Sciatic nerve (tissue), 2 donors: ENCODE measurements at regions not wholly inside any gene's neighbourhood (a gene's known extent, or its start where the extent isn't known, plus 50 kb on each side); places are given as distances from the start of the nearest gene placed in this dataset.

Experiments
- ATAC-seq: fragments of 200-7000 bp; cut with Tn5 transposase; one replicate; pipeline ENCODE4 v1.9.1; 2020; ENCODE audit warnings: mild to moderate bottlenecking, moderate library complexity
- DNase-seq: peaks from one replicate; pipeline ENCODE4 v3.0.0-alpha.2; 2020; ENCODE audit warnings: low spot score
- intact Hi-C: fragments of 100-400 bp; cut with DNase I; formaldehyde crosslinking; loops from one replicate; pipeline ENCODE4 v1.14.2; 2022
- donor health status: DM: no; HTN: no; CAD: no.
- donor health status: DM: no; HTN: no; CAD: no.

DNA sequence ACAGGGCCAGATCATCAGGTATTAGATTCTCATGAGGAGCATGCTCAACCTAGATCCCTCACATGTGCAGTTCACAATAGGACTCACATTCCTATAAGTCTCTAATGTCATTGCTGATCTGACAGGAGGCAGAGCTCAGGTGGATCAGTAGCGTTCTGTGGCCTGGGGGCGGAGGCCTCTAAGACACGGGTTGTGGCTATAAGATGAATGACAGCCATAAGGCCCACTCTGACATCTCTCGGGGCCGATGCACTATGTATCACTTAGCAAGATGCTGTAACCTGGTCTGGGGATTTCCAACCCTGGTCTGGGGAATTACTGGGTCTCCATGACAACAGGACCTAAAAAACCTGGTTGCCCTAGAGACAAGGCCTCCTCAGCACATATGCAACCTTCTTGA is 932.7 kb downstream of the TBC1D22A start:
- DNase-seq: no peak
- ATAC-seq: no peak
- intact Hi-C loops: no loop called here

DNA sequence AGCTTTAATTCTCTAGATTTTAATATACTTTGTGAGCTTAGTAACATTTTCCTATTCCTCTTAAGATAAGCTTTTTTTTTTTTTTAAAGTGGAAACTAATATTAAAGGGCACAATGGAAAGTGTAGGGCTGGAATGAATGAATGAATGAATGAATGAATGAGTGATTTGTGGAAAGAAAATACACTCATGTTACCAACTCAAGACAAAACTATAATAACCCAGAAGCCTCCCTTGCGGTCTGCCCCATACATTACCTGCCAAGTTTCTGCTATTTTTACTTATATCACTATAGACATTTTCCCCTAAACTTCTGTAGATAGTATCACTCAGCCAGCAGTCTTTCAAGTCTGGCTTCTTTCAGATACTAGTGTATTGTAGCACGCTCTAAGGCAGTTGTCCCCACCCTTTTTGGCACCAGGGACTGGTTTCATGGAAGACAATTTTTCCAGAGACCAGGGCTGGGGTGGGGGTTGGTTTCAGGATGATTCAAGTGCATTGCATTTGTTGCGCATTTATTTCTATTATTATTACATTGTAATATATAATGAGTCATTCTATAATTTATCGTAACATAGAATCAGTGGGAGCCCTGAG is 932.2 kb downstream of the TBC1D22A start:
- DNase-seq (no peak), ATAC-seq (no peak)
- intact Hi-C loops: no loop called here

DNA sequence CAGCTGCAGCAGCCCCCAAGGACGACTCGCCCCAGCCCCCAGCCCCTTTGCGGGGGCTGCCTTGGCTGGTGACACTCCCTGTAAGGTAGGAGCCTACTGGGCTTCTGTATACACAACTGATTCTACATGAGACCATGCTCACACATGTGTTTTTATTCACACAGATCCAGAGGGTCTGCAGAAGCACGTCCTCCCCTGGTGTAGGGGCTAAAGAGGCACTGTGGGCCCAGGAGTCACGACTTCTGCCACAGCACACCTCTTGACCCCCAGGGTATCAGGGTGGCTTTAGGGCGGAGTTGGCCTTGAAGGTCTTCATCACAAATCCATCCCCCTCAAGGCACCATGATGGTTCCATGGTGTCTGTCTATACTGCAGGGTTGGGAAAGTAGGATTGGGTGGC is 931.2 kb downstream of the TBC1D22A start:
- intact Hi-C loops: no loop called here
- DNase-seq (no peak), ATAC-seq (no peak)

DNA sequence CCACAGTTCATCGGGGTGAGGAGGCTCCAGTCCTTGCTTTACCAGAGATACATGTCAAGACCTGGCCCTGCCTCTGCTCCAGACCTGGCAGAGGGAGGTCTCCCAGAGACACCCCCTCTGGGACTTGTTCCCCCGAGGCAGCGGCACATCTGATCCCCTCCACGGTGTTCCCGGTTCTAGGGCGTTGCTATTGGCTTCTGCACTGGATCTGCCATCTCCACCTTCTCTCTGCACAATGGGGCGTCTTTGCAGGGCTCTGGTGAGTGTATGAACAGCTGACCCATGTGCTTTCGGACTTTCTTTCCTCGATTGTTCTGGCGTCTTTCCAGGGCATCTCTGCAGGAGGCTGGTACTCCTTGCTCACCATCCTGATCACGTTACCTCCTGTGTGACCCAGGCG is 930.4 kb downstream of the TBC1D22A start:
- ATAC-seq: no peak
- no peak for DNase-seq
- intact Hi-C loops: no loop called here

DNA sequence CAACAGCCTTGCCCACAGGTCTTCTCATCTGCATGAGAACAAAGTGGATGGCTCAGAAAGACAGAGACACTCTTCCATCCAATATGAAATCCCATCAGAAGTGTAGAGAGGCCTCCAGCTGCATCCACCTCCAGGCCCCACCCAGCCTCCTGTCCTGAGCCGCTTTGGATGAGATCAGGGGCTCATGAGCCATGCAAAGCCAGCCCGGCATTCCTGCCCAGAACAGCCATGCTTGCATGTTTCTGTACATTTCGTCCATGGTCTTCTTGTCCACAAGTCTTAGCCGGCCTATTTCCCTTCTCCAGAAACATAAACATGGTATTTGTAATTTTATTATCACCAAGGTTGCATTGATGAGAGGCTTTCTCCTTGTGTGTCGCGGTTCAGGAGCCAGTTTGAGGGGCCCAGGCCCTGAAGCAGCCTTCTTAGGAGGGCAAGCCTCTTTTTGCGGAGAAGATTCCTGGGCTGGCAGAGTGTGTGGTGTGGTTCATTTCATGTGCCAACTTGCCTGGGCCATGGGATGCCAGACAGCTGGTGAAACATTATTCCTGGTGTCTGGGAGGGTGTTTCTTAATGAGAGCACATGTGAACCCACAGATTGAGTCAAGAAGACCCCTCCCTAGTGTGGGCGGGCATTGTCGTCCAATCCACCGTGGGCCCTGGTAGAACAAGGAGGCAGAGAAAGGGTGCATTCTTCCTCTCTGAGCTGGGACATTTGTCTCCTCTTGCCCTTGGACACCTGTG is 928.9 kb downstream of the TBC1D22A start:
- DNase-seq (no peak), ATAC-seq (no peak)
- intact Hi-C loops: no loop called here

DNA sequence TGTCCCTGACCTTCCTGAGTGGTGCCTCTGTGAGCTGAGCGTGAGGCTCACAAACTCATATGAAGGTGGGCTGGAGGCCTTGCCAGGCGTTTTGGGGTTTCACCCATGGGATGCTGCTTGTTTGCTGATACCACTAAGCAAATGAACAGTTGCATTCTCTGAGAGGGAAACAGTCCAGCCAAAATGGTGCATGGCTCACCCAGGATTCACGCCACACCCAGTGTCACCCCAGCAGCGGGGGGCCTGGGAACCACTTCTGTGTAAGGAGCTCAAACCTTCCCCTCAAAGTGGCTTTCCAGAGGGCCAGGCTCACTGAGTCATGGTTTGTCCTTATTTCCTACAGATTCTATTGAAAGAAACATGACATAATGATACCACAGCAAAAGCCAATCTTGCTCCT is 928.1 kb downstream of the TBC1D22A start:
- ATAC-seq (no peak), DNase-seq (no peak)
- intact Hi-C loops: no loop called here

DNA sequence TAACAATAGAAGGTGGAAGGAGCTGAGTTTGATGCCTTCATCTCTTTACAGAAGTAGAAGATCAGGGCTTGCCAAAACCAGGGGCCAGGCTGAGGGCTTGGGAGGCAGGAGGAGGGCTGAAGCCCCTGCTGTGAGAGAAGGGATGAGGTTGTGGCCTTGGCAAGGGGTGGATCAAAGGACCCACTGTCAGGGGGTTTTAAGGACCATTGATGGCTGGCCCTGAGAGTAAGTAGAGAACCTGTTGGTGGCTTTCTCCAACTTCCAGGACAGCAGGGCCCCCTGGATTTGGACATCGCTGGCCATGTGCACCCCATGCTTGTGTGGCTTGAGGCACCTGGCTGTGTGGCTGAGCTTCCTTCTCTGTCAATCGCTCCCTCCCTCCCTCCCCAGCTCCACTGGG is 927.7 kb downstream of the TBC1D22A start:
- DNase-seq: no peak
- ATAC-seq: no peak
- intact Hi-C loops: no loop called here

DNA sequence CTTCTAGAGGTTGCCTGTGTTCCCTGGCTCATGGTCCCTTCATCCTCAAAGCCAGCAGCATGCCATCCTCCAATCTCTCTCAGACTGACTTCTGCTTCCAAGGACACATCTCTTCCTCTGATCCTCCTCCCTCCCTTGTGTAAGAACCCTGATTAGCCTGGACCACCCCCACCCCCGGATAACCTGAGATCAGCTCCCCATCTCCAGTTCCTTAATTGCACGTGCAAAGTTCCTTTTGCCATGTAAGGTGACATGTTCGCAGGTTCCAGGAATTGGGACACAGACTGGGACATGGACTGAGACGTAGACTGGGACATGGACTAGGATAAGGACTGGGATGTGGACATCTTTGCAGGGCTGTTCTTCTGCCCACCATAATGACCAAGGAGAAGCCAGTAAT is 925.3 kb downstream of the TBC1D22A start:
- intact Hi-C loops: no loop called here
- DNase-seq (no peak), ATAC-seq (no peak)

DNA sequence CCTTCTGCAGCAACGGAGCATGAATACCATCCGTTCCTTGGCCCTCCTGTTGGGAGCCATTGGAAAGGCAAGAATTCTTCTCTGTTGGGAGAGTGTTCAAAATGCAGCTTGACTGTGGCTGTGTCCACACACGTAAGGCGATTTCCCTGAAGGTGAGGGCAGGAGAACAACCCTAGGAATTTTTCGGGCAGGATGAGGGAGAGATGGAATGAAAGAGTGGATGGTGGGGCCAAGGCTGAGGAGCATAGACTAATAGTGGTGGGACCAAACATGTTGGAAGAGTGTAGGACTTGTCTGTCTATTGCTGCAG is 924.9 kb downstream of the TBC1D22A start:
- DNase-seq (no peak), ATAC-seq (no peak)
- intact Hi-C loops: no loop called here

DNA sequence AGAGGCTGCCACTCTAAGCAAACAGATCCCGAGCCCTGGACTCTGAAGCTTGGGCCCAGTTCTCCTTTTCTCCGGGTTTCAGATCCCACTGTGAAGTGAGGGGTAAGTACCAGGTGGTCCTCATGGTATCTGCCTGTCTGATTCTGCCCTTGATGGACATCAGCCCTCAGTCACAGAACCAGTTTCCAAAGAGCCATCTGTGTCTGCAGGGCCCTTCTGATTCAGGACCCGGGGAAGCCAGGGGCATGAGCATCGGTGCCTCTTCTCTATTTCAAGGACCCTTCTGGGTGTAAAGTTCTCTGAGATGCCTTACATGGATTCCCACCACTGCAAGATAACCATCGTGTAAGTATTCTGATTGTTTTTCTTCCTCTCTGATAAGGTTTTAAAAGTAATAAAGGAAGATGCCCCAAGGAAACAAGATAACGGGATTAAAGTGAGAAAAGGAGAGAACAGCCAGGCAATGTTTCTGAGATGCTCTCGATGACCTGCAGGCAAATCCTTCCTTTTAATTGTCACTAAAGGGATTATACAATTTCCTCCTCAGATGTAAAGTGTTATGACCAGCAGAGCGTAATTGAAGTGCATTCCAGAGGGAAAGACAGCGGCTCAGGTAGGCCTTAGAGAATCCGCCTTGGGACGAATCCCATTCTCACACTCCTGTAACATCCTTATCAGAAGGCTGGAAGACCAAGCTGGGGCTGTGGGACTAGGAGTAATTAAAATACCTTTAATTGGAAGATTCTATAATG is 924.3 kb downstream of the TBC1D22A start:
- DNase-seq (no peak), ATAC-seq (no peak)
- intact Hi-C loops: no loop called here

DNA sequence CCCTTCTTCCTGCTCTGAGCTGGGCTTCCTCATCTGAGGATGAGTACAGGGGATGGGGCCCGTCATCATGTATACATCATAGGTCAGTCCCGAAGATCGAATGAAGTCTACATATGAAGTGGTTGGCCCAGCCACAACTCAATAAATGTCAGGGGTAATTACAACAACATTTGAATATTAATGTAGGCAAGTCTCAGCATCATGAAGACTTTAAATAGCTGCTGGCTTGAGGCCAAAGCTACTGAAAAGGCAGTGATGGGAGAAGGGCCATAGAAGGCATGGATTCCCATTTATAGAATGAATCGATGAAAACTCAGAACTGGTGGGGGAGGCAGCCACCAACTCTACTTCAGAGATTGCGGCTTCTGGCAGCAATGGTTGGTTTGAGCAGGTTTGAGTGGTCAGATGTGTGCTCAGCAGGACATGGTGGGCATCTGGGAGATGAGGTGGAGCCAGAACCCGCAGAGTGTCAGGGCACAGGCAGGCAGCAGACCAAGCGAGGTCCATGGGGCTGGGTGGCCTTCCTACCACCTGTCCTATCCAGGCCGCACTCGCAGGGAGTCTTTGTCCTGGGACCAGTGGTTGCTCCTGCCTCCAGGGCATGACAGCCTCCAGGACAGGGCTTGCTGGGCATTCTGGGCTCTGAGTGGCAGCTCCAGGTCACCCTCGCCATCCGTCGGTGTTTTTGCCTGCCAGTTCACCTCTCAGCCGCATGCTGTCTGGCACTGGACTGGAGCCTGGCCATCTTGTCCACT is 919.1 kb downstream of the TBC1D22A start:
- intact Hi-C loops: no loop called here
- DNase-seq (no peak), ATAC-seq (no peak)

DNA sequence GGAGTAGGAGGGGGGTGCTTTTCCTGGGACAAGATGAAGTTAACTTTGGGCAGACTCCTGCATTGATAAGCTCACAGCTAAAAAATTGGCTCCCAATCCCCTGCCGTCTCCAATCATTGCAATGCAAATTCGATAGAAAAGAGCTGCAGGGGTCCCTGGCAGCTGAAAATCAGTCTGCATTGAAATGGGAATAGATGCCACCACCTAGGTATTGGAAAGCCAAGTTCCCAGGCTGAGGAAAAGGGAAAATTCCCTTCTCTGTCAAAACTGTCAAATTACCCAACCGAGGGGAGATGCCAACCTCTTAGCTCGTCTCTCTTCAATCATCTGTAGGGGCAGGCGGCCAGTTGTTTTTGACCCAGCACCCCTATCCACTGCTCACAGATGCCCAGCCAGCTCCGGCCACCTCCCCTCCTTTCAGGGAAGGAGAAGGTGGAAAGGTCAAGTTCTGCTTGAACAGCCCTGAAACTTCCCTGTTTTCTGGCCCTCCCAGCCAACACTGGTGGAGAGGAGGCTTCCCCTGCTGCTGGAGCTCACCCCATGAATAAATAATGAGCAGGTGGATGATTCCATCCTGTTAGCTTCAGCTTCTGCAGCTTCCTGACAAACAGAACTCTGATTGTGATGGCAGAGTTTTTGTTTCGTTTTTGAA is 916.3 kb downstream of the TBC1D22A start:
- DNase-seq (no peak), ATAC-seq (no peak)
- intact Hi-C loops: no loop called here

DNA sequence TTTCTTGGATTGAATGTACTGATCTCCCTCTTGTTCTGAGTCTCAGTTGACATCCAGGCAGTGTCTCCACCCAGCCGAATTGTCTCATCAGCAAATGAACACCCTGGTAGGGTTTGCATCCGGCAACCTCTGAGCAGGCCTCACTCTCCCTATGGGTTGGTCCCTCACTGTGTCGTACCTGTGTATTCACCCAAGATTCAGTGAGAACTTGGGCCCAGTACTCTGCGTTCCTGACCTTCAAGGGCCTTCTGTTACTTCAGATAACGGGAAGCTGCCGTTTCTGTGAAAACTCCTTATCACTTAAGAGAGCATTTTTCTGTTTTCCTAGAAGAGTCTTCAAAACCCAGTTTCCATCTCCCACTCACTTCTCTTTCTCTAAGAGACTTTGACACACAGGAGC is 915.6 kb downstream of the TBC1D22A start:
- no peak for DNase-seq
- intact Hi-C loops: no loop called here
- no peak for ATAC-seq

DNA sequence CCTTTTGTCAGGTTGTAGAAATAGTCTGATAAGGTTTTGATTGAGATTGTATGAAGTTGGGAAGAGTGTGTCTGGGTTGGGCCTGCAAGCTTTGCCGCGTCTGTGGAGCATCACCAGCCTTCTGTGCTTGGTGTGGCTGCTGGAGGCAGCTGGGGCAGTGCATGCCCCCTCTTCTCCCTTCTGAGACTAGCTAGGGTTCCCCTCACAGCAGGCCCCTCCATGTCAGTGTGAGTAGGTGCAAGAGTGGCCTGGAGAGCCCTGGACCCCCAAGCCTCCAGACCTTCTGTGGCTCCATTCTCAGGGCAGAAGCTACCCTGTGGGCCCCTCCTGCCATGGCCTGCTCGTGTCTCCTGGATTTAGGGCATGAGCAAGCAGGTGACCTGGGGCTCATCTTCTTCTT is 914.2 kb downstream of the TBC1D22A start:
- intact Hi-C loops: no loop called here
- ATAC-seq: no peak
- no peak for DNase-seq

DNA sequence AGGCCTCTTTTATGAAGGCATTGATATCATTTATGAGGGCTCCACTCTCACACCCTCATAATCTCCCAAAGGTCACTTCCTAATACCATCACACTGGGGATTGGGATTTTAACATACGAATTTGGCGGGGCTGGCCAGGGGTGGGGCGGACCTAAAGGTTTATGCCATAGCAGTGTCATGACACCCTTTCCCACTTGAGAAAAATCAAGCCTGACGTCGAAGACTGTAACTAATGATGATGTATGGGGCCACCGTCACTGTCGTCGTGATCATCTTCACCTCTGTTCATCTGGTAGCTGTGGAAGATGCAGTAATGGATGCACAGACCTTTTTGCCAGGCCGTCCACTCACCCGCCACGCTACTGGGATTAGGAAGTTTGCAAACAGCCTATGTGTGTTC is 912.1 kb downstream of the TBC1D22A start:
- intact Hi-C loops: no loop called here
- no peak for DNase-seq
- ATAC-seq: no peak

DNA sequence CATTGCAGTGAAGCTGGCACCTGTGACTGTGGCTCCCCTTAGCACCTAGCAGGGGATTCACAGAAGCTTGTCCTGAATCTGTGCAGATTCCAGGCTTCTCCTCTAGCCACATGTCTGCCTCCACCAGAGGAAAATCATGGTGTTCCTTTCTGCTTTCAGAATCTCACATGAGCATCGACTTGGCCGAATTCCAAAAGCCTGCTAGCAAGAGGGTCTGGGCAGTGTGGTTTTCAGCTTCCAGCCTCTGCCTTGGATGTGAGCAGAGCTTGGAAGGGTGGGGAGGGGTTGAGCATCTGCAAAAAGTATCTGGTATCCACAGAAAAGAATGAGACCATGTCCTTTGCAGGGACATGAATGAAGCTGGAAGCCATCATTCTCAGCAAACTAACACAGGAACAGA is 911.1 kb downstream of the TBC1D22A start:
- intact Hi-C loops: no loop called here
- DNase-seq: no peak
- no peak for ATAC-seq

DNA sequence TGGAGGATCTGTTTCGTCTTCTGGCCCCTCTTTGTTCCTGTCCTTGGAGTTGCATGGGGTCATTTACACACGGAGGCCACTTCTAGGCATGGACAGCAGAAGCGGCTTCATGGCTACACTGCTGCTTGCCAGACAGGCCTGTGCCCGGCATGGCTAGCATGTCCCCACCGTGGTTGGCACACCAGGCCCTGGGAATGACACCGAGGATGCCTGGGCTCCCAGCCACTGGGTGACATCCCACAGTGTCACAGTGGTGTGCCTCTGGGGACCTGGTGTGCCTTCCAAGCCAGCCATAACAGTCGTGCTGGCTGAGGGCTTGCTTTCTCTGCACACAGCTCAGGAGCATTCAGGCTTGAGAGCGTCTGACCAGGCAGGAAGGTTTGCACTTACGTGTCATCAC is 910.1 kb downstream of the TBC1D22A start:
- DNase-seq: no peak
- no peak for ATAC-seq
- intact Hi-C loops: no loop called here

DNA sequence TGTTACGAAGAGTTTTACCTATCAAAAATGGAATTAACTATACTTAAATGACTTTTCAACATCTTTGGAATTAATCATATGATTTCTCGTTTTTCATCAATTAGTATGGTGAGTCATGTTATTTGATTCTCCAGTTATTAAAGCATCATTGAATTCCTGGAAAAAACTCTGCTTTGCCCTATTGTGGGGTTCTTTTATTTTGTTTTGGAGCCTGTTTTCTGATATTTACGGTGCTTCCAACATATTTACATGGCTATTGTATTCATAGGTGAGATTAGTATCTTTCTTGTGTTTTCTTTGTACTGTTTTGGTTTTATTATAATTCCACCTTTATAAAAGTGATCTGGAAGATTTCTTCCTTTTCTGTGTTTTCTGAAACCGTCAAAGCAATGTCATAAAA is 902.7 kb downstream of the TBC1D22A start:
- ATAC-seq (no peak), DNase-seq (no peak)
- intact Hi-C loops: no loop called here
